Stimulated activated naive CD8-positive, alpha-beta T cell treated with anti-CD3 and anti-CD28 coated beads, Interleukin-15, amount 100 ng/mL, for 72 hours (primary cell): ENCODE measurements at regions not wholly inside any gene's neighbourhood (a gene's known extent, or its start where the extent isn't known, plus 50 kb on each side); places are given as distances from the start of the nearest gene placed in this dataset.

Experiments used
- ATAC-seq: fragments of 150-1000 bp; cut with Tn5 transposase; 2 replicates; pipeline ENCODE4 v1.10.0; 2021; ENCODE audit warnings: mild to moderate bottlenecking, moderate library complexity
- DNase-seq, 2 donors: peaks; one replicate each; pipeline ENCODE4 v3.0.0; 2021 to 2022
- H3K27ac Mint-ChIP-seq, 2 donors: one replicate each; pipeline ENCODE4 v1.8.0; 2022; ENCODE audit warnings: mild to moderate bottlenecking in 2 of 2, mixed read lengths in 2 of 2, moderate library complexity in 2 of 2
- H3K27me3 Mint-ChIP-seq: one replicate; pipeline ENCODE4 v1.8.0; 2022; ENCODE audit warnings: mixed read lengths
- H3K4me1 Mint-ChIP-seq: one replicate; pipeline ENCODE4 v1.8.0; 2022; ENCODE audit warnings: mild to moderate bottlenecking, mixed read lengths
- H3K4me3 Mint-ChIP-seq, 2 donors: one replicate each; pipeline ENCODE4 v1.8.0; 2022; ENCODE audit warnings: mild to moderate bottlenecking in 2 of 2, mixed read lengths in 2 of 2, moderate library complexity in 1 of 2
- H3K9me3 Mint-ChIP-seq, 2 donors: one replicate each; pipeline ENCODE4 v1.8.0; 2022; ENCODE audit warnings: mixed read lengths in 2 of 2

DNA sequence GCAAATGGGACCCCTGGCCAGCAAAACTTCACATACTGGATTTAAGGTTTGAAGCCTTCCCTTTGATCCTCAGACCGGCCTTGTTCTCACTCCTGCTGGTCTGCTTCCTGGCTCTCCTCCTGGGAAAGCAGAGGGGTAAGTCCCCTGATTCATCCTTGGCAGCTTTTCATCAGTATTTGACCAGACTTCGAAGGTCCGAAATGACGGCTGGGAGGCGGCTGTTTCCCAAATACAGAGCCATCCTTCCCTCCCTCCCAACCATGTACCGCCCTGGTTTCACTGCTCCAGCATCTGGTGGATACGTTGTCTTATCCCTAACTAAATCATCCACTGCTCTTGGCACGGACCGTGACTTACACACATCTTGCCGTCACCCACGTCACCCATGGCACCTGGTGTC is 265.5 kb downstream of the BCOR start:
- Mint-ChIP-seq H3K4me1 (no peaks in the 10 kb centered on the region), H3K27me3 (no peaks in the 10 kb centered on the region), H3K4me3 (no peak overlapping the region), H3K9me3 (no peaks in the 10 kb centered on the region), H3K27ac (no peak overlapping the region)
- no peak for ATAC-seq
- no peak for DNase-seq

DNA sequence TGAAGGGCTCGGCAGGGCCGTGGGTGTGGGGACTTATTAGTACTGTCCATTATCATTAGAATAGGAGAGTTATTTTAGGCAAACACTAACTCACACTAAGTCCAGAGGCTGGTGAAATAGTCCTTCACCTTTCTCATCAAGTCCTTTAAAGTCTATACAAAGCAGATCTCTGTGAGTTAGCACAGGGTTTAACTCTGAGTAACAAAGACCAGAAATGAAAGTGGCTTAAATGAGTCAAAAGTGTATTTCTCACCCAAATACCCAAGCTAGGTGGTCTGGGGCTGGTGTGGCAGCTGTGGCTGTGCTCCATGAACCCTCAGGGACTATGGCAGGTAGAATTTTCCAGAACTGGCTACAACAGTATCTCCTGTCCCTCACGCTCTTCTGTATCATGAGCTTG is 263.2 kb downstream of the BCOR start:
- Mint-ChIP-seq H3K27ac (no peak overlapping the region), H3K9me3 (no peaks in the 10 kb centered on the region), H3K4me3 (no peak overlapping the region), H3K4me1 (no peaks in the 10 kb centered on the region), H3K27me3 (no peaks in the 10 kb centered on the region)
- no peak for DNase-seq
- no peak for ATAC-seq

DNA sequence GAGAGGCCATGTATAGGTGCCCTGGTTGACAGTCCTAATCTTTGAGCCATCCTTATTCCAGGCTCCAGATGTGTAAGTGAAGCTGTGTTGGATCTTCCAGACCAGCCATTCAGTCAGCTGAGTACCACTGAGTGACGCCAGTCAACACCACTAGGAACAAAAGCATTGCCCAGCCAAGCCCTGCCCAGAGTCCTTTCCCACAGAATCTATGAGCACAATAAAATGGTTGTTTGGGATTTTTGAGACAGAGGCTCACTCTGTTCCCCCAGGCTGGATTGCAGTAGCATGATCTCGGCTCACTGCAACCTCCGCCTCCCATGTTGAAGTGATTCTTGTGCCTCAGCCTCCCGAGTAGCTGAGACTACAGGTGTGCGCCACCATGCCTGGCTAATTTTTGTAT is 262.5 kb downstream of the BCOR start:
- no peaks in the 10 kb centered on the region for H3K27me3 Mint-ChIP-seq
- DNase-seq (no peak), ATAC-seq (no peak)
- H3K4me3 Mint-ChIP-seq: no peak overlapping the region
- H3K9me3 Mint-ChIP-seq: no peaks in the 10 kb centered on the region
- no peak overlapping the region for H3K27ac Mint-ChIP-seq
- H3K4me1 Mint-ChIP-seq: no peaks in the 10 kb centered on the region

DNA sequence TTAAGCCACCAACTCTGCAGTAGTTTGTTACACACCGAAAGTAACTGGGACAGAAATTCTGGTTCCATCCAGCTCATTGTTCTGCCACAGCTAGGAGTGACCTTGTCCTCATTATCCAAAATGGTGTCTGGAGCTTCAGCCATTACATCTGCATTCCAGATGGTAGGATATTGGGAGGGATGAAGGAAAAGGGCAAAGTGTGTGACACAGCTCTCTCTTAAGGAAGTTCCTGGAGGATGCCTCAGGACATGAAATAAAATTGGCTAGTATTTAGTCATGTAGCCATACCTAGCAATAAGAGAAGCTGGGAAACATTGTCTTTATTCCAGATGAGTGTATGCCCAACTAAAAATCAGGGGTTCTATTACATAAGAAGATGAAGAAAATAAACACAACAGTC is 262.0 kb downstream of the BCOR start:
- Mint-ChIP-seq H3K4me1 (no peaks in the 10 kb centered on the region), H3K27ac (no peak overlapping the region), H3K4me3 (no peak overlapping the region), H3K27me3 (no peaks in the 10 kb centered on the region), H3K9me3 (no peaks in the 10 kb centered on the region)
- no peak for DNase-seq
- ATAC-seq: no peak

DNA sequence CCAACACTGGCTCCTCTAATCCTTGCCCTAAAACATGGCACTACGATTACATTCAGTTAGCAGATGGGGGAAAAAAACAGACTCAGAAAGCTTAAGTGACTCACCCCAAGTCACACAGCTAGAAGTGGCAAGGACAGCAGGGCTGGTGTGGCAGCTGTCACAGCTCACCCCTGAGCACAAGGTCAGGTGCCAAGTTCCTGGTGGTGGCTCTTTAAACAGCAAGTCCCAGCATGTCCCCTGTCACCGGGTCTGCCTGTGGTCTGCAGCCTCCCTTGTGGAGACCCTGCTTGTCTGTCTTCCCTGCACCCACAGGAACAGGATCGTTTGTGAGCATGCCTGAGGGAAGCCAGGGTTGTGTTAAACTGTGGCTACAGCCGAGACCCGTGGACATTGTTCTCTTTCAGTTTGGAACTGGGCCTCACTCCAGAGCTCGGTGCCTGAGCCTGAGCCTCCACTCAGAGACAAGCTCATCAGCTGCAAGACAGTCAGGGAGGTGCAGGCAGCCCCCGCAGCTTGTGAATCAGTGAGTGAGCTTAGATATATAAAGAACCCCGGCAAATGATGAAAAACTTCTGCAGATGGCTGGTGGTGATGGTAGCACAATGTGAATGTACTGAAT is 260.8 kb downstream of the BCOR start:
- Mint-ChIP-seq H3K27me3 (no peaks in the 10 kb centered on the region), H3K9me3 (no peaks in the 10 kb centered on the region), H3K4me3 (no peak overlapping the region), H3K4me1 (no peaks in the 10 kb centered on the region), H3K27ac (no peak overlapping the region)
- ATAC-seq (no peak), DNase-seq (no peak)

DNA sequence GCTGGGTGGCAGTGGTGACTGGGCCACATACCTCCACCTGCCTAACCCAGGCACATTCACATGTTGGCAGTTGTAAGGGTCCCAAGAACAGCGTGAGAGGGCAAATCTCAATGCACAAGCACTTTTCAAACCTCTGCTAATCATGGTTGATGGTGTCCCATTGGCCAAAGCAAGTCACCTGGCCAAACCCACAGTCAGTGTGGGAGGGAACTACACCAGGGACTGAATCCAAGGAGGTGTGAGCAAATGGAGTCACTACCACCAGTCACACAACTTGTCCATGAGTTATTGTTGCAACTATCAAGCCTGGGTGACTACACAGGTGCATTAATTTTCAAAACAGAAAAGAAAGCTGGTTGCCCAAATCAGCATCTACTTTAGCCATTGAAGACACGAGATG is 260.1 kb downstream of the BCOR start:
- no peak for DNase-seq
- no peak overlapping the region for H3K27ac Mint-ChIP-seq

DNA sequence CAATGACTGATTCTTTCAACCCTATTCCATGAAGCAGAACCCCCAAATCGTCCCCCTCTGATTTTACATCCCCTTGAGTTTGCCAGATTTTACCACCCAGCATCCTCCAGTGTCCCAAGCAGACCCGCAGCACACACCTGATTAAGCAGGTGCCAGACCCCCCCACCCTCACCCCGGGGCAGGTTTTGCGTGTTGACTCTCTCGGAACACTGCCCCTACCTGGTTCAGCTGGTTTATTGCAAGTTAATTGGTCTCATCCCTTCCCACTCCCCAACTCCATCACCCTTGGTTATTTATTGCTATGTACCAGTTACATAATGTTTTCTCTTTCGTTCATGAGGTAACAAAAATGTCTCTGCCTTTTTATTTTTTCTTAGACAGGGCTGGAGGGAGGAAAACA is 258.4 kb downstream of the BCOR start:
- no peak overlapping the region for H3K4me3 Mint-ChIP-seq
- H3K4me1 Mint-ChIP-seq: no peaks in the 10 kb centered on the region
- ATAC-seq (no peak), DNase-seq (no peak)
- H3K9me3 Mint-ChIP-seq: no peaks in the 10 kb centered on the region
- no peak overlapping the region for H3K27ac Mint-ChIP-seq
- no peaks in the 10 kb centered on the region for H3K27me3 Mint-ChIP-seq

More for the DNA sequence above, 260.1 kb downstream of the BCOR start:
- ATAC-seq: no peak
- no peak overlapping the region for H3K4me3 Mint-ChIP-seq
- H3K27me3 Mint-ChIP-seq: no peaks in the 10 kb centered on the region
- H3K9me3 Mint-ChIP-seq: no peaks in the 10 kb centered on the region
- no peaks in the 10 kb centered on the region for H3K4me1 Mint-ChIP-seq

DNA sequence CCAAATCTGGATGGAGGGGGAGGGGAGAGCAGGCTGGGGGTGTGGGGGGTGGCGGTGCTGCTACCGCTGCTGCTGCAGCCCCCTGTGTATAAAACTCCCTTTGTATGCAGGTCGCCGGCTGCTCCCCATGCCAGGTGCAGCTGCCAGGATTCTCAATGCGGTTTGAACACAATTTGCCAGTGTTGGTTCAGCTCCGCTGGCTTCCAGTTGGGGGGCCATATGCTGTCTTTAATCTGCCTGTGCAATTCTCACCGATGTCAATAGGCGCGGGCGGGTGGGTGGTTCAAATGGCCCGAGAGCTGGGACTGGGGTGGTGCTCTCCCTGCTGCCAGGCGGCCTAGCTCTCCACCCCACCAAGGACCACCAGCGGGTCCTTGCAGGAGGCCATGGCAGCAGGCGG is 257.6 kb downstream of the BCOR start:
- Mint-ChIP-seq H3K9me3 (no peaks in the 10 kb centered on the region), H3K4me3 (no peak overlapping the region), H3K27ac (no peak overlapping the region), H3K27me3 (no peaks in the 10 kb centered on the region), H3K4me1 (no peaks in the 10 kb centered on the region)
- DNase-seq: no peak
- no peak for ATAC-seq

DNA sequence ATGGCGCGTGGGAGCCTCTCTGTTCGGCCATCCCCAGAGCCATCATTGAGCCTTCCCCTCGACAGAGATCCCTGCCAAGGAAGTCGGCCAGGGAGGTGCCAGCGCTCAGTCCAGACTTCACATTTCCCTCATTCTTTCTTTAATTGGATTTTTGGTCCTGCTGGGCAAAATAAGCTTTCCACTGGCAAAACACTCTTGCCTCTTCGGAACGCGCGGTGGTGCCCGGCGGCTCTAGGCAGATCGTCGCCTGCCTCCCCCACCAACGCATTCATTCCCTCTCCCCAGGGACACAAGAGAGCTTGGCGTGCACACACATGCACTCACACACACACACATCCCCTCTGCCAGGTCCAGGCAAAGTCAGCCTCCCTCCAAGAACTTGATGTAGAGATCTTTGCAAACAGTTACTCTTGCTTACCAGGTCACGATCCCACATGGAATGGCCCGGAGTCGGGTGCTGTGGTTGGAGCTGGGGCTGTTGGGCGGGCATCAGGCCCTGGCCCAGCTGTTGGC is 257.1 kb downstream of the BCOR start:
- no peak overlapping the region for H3K27ac Mint-ChIP-seq
- H3K4me3 Mint-ChIP-seq: no peak overlapping the region
- no peaks in the 10 kb centered on the region for H3K27me3 Mint-ChIP-seq
- no peaks in the 10 kb centered on the region for H3K4me1 Mint-ChIP-seq
- ATAC-seq (no peak), DNase-seq (no peak)
- H3K9me3 Mint-ChIP-seq: no peaks in the 10 kb centered on the region

DNA sequence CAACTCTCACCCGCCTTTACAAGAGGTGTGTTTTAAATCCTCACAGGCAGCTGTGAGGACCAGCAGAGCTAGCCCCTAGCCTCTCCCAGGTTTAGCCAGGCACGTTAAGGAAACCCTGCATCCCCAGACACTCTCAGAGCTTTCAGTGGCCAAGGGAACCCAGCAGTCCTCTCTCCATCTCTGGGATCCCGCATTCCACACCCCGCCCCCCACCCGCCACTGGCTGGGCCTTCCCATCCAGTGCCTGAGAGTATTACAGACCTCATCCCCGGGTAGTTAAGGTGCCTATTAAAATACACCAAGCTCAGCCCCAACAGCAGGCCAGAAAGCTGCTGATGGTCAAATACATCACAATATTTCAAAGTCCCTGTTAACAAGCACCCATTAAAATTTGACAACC is 256.2 kb downstream of the BCOR start:
- ATAC-seq: no peak
- no peak for DNase-seq
- Mint-ChIP-seq H3K27me3 (no peaks in the 10 kb centered on the region), H3K9me3 (no peaks in the 10 kb centered on the region), H3K4me1 (no peaks in the 10 kb centered on the region), H3K27ac (no peak overlapping the region), H3K4me3 (no peak overlapping the region)

DNA sequence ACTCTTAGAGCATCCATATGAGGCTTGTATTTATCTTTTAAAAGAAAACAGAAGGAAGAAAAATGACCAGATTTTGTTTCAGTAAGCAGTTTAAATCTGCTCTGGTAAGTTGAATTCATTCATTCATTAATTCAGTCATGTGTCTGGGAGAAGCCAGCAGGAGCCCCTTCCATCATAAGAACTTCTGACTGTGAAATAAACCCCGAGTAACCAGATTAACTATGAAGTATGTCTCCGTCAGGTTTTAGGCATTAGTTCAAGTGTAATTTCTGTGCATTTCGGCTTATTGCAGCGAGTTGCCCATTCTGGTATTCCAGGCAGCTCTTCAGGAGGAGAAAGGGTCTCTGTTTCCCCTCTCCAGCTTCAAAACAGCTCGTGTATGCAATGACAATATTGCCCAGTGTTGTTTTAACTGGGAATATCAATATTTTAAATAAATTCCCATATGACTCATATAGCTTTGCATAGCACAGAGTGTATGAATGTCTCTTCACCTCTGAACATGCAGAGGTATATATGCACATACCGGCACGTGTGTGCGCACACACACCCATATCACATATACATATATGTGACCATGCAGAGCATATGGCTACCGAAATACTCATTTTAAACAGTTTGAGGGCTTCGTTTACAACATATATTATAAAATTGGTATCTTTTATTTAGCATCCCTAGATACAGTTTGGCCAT is 255.3 kb downstream of the BCOR start:
- ATAC-seq: no peak
- Mint-ChIP-seq H3K4me3 (no peak overlapping the region), H3K4me1 (no peaks in the 10 kb centered on the region), H3K27me3 (no peaks in the 10 kb centered on the region), H3K9me3 (no peaks in the 10 kb centered on the region), H3K27ac (no peak overlapping the region)
- no peak for DNase-seq

DNA sequence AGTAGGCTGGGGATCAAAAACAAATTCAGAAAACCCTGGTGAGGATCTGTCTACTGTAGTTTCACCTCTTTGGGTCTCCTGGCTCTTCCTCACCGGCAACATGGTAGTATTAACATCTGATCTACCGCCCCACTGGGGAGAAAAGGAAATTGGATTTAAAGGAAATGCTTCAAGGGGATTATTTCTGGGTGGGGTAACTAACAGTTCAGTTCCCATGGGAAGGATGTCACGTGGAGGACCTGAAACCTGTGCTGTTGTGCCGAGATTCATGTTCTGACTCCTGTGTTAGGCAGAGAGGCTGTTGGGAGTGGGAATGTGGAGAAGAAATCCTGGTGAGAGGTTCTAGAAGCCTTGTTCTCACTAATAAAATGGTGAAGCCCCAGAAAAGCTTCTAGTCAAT is 254.4 kb downstream of the BCOR start:
- no peak for DNase-seq
- Mint-ChIP-seq H3K4me3 (no peak overlapping the region), H3K27ac (no peak overlapping the region), H3K4me1 (no peaks in the 10 kb centered on the region), H3K27me3 (no peaks in the 10 kb centered on the region), H3K9me3 (no peaks in the 10 kb centered on the region)
- ATAC-seq: no peak

DNA sequence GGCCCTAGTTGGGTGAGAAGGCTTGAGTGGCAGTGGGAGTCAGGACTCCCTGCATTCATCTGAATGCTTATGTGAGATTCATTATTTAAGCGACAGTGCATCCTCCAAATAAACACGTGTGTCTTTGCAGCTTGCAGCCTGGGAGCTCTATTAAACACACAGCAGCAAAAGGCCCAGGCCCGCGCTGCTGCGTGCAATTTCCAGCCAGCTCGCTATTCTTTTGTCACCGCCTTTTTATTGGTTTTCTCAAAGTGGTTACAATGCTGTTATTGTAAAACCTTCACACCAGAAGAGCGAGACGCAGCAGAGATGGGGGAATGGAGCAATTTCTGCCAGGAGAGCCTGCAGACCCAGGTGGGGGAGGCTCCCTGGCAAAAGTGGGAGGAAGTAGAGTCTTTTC is 252.5 kb downstream of the BCOR start:
- H3K4me1 Mint-ChIP-seq: peaks cover 6% of the 10 kb centered on the region
- no peaks in the 10 kb centered on the region for H3K27me3 Mint-ChIP-seq
- DNase-seq (no peak), ATAC-seq (no peak)
- no peak overlapping the region for H3K4me3 Mint-ChIP-seq
- H3K27ac Mint-ChIP-seq: no peak overlapping the region
- peaks cover 0 to 5% of the 10 kb centered on the region in 2 donors for H3K9me3 Mint-ChIP-seq

DNA sequence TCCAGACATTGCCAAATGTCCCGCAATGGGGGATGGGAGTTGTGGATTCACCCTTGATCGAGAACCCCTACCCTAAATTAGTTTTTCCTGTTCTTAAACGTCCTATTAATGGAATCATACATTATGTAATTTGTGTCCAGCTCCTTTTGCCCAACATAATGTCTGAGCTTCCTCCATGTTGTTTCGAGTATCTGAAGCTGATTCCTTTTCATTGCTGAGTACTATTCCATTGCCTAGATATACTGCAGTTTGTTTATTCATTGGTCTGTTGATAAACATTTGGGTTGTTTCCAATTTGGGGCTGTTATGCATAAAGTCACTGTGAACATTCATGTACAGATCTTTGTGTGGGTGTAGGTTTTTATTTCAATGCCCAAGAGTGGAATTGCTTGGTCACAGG is 251.3 kb downstream of the BCOR start:
- ATAC-seq (no peak), DNase-seq (no peak)
- peaks cover 18% of the 10 kb centered on the region for H3K4me1 Mint-ChIP-seq
- no peak overlapping the region for H3K4me3 Mint-ChIP-seq
- H3K27me3 Mint-ChIP-seq: no peaks in the 10 kb centered on the region
- no peak overlapping the region for H3K27ac Mint-ChIP-seq
- H3K9me3 Mint-ChIP-seq: peaks cover 0 to 5% of the 10 kb centered on the region in 2 donors

DNA sequence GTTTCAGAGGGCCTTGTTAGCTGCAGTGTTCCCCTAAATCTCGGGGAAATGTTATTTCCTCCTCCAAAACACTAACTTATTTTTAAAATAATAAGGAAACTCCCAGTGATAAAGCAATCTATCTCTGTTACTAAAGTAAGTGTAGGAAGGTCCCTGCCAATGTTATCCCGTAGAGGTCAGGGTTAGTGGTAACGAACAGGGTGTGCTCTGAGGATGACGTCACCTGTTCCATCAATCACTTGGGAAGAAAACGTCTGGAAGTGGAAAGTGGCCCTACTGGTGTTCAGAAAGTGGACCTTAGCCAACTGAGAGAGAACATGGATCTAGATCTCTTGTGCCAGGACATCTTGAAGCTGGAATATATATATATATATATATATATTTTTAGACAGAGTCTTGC is 249.5 kb downstream of the BCOR start:
- ATAC-seq (no peak), DNase-seq (no peak)
- no peaks in the 10 kb centered on the region for H3K27me3 Mint-ChIP-seq
- no peak overlapping the region for H3K27ac Mint-ChIP-seq
- H3K4me3 Mint-ChIP-seq: no peak overlapping the region
- peaks cover 32% of the 10 kb centered on the region for H3K4me1 Mint-ChIP-seq
- peaks cover 0 to 5% of the 10 kb centered on the region in 2 donors for H3K9me3 Mint-ChIP-seq

DNA sequence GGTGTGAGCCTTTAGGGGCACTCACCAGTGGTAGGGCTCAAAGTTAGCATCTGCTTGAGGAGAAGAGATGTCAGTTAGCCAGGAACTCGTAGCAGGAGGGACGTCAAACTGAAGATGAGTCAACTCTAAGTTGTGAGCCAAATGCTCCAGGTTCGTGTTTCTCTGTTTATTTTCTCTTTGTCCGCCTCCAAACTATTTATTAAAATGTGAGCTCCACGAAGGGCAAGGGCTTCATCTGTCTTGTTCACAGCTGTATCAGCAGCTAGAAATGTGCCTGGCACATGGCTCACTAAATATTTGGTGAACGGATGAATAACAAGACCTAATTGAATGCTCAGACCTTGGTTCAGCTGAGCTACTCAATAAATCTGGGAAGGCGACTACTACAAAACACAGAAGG is 248.9 kb downstream of the BCOR start:
- no peak overlapping the region for H3K4me3 Mint-ChIP-seq
- peaks cover 39% of the 10 kb centered on the region for H3K4me1 Mint-ChIP-seq
- ATAC-seq: no peak
- no peak for DNase-seq
- no peaks in the 10 kb centered on the region for H3K27me3 Mint-ChIP-seq
- H3K9me3 Mint-ChIP-seq: peaks cover 0 to 5% of the 10 kb centered on the region in 2 donors
- no peak overlapping the region for H3K27ac Mint-ChIP-seq

DNA sequence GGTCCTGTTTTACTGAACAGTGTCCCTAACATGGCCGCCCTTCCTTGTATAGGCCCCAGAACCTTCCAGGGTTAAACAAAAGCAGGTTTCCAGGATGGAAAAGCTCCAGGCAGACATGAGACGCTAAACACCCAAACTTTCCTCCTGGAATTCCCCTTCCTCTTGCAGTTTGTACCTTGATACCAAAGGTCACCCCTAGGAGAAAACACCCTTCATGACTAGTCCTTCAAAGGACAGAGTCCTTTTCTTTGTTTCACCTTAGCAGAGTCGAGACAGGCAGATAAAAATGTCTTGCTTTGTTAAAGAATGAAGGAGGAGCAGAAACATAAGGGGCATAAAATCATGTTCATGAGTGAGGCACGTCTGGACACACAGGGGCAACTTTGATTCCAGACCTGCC is 247.5 kb downstream of the BCOR start:
- H3K4me3 Mint-ChIP-seq: no peak overlapping the region
- no peak for DNase-seq
- ATAC-seq: no peak
- H3K9me3 Mint-ChIP-seq: peaks cover 0 to 5% of the 10 kb centered on the region in 2 donors
- H3K27me3 Mint-ChIP-seq: no peaks in the 10 kb centered on the region
- no peak overlapping the region for H3K27ac Mint-ChIP-seq
- peaks cover 49% of the 10 kb centered on the region for H3K4me1 Mint-ChIP-seq
